IMR-90 (cell line): ENCODE measurements at regions not wholly inside any gene's neighbourhood (a gene's known extent, or its start where the extent isn't known, plus 50 kb on each side); places are given as distances from the start of the nearest gene placed in this dataset.

Experiments used
- CTCF ChIP-seq: conservative IDR thresholded peaks from 2 replicates; pipeline ENCODE4 v1.5.1; 2012; ENCODE audit warnings: mild to moderate bottlenecking, low read depth, low read length, improper control_type of control experiment
- MAFK ChIP-seq: IDR thresholded peaks from 2 replicates; pipeline ENCODE4 v1.6.1; 2012; ENCODE audit warnings: low read depth, low read length, improper control_type of control experiment
- NFE2L2 ChIP-seq: fragments of 150-350 bp; IDR thresholded peaks from 2 replicates; pipeline ENCODE4 v1.6.1; 2016; ENCODE audit warnings: low read depth, mild to moderate bottlenecking, low read length
- POLR2A ChIP-seq: IDR thresholded peaks from 2 replicates; pipeline ENCODE4 v1.6.1; 2012; ENCODE audit warnings: mild to moderate bottlenecking, low read depth, low read length

- no peak for TF ChIP-seq NFE2L2
- TF ChIP-seq CTCF, result no peak
- no peak for TF ChIP-seq POLR2A
- no peak for TF ChIP-seq MAFK
Observed at GRCh38 chr2:129176375-129176774, 803.1 kb upstream of the RAB6C start.
